ENCODE measurements at regions not wholly inside any gene's neighbourhood (a gene's known extent, or its start where the extent isn't known, plus 50 kb on each side); places are given as distances from the start of the nearest gene placed in this dataset.

- peaks cover 8% of the 10 kb centered on the region for H3K9me3 ChIP-seq (replicated peaks; ENCODE audit: control insufficient read depth, insufficient read depth, low read length)
- intact Hi-C loops (cut with micrococcal nuclease), result no loop called here
- no peak overlapping the region for H3K4me2 ChIP-seq (ENCODE audit: insufficient read depth, low read length)
- no peaks in the 10 kb centered on the region for H4K20me1 ChIP-seq (replicated peaks; ENCODE audit: control insufficient read depth, extremely low read depth, insufficient read depth, low read length)
- no TSS peak for BruUV-seq (replicated peaks)
- H3K36me3 ChIP-seq (ENCODE audit: control insufficient read depth in 2 of 2, extremely low read depth in 1 of 2, insufficient read depth in 2 of 2, low read length in 2 of 2), result no peaks in the 10 kb centered on the region
- no peak for TF ChIP-seq POLR2AphosphoS5 (IDR thresholded peaks at IDR 0.05; ENCODE audit: insufficient read depth, low read depth, low read length)
- TF ChIP-seq MAX (IDR thresholded peaks at IDR 0.05; ENCODE audit: insufficient read depth, insufficient read length), result no peak
- no peak for TF ChIP-seq EZH2 (IDR thresholded peaks at IDR 0.05; ENCODE audit: borderline replicate concordance, low read depth, low read length, severe bottlenecking)
- no peak for TF ChIP-seq JUN (IDR thresholded peaks at IDR 0.05; ENCODE audit: borderline replicate concordance, insufficient read depth, insufficient read length, low read depth)
- TF ChIP-seq GATA2 (IDR thresholded peaks at IDR 0.05; ENCODE audit: insufficient read depth, insufficient read length, low read depth, low read length), result no peak
- TF ChIP-seq POLR2A (IDR thresholded peaks at IDR 0.05; ENCODE audit: low read depth, low read length), result no peak
- TF ChIP-seq MYC (IDR thresholded peaks at IDR 0.05; ENCODE audit: low read depth, low read length), result no peak
- TF ChIP-seq FOS (IDR thresholded peaks at IDR 0.05; ENCODE audit: borderline replicate concordance, insufficient read depth, low read length), result no peak
- TF ChIP-seq CTCF (IDR thresholded peaks at IDR 0.05; ENCODE audit: extremely low read depth in 1 of 2, insufficient read depth in 1 of 2, low read depth in 1 of 2, low read length in 2 of 2), result no peak
- no peak overlapping the region for H3K9ac ChIP-seq (replicated peaks; ENCODE audit: extremely low read depth, insufficient read depth, low read length)
- dilution Hi-C loops (cut with MboI; ENCODE audit: extremely low pct_ligation_motif_present, low sequenced_read_pairs), result no loop called here
- no peaks in the 10 kb centered on the region for H3K4me1 ChIP-seq (ENCODE audit: control insufficient read depth, extremely low read depth, insufficient read depth, low read length)
- H3K79me2 ChIP-seq (ENCODE audit: control insufficient read depth, insufficient read depth, low read length), result no peaks in the 10 kb centered on the region
- ChIA-PET POLR2A (no interaction called here), CTCF (no interaction called here)
- H3K9me1 ChIP-seq (replicated peaks; ENCODE audit: control insufficient read depth, extremely low read depth, insufficient read depth, low read length), result no peaks in the 10 kb centered on the region
- H3K4me3 ChIP-seq (replicated peaks in 1 of 3; ENCODE audit: insufficient read depth in 1 of 3, low read depth in 1 of 3, low read length in 3 of 3), result no peak overlapping the region
- no peak overlapping the region for H3K27ac ChIP-seq (ENCODE audit: insufficient read depth, low read depth, low read length)
- DNase-seq (ENCODE audit: low read depth, low spot score) (no peak), FAIRE-seq (no peak)
- no peak overlapping the region for H2AFZ ChIP-seq (ENCODE audit: low read depth, low read length)
- no peaks in the 10 kb centered on the region for H3K27me3 ChIP-seq (ENCODE audit: control insufficient read depth in 2 of 2, insufficient read depth in 2 of 2, low read length in 2 of 2)
These were observed 403.8 kb downstream of the SHISA9 start for GRCh38 chr16:13305019-13305755.

All from endothelial cell of umbilical vein (primary cell).